ENCODE measurements at regions not wholly inside any gene's neighbourhood (a gene's known extent, or its start where the extent isn't known, plus 50 kb on each side); places are given as distances from the start of the nearest gene placed in this dataset.
"Not testable (repeated sequence)": the region's sequence is repeated elsewhere in the genome, so short reads cannot be mapped to it uniquely, and the experiment has no call there.

GRCh38 chr5:159593518-159594073, 263.3 kb upstream of the IL12B start:
- DNase-seq (ENCODE audit: low spot score): no peak

DNA sequence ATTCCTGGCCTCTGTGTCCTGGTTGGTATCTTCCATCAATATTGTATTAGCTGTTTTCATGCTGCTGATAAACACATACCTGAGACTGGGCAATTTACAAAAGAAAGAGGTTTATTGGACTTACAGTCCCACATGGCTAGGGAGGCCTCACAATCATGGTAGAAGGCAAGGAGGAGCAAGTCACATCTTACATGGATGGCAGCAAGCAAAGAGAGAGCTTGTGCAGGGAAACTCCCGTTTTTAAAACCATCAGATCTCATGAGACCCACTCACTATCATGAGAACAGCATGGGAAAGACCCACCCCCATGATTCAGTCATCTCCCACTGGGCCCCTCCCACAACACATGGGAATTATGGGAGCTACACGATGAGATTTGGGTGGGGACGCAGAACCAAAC, 265.3 kb upstream of the IL12B start:
- not testable (repeated sequence) for DNase-seq (ENCODE audit: low spot score)

DNA sequence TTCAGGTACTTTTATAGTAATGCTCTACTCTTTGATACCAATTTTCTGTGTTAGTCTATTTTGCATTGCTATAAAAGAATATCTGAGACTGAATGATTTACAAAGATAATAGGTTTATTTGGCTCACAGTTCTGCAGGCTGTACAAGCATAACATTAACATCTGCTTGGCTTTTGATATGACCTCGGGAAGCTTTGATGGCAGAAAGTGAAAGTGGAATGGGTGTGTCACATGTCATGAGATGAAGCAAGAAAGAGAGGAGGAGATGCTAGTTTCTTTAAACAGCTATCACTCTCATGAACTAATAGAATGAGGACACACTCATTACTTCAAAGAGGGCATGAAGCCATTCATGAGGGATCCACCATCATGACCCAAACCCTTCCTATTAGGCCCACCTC, 270.9 kb upstream of the IL12B start:
- DNase-seq (ENCODE audit: low spot score): peak; percentile 61

- DNase-seq (ENCODE audit: low spot score): no peak
Observed at GRCh38 chr5:159602434-159602833, 272.1 kb upstream of the IL12B start.

DNA sequence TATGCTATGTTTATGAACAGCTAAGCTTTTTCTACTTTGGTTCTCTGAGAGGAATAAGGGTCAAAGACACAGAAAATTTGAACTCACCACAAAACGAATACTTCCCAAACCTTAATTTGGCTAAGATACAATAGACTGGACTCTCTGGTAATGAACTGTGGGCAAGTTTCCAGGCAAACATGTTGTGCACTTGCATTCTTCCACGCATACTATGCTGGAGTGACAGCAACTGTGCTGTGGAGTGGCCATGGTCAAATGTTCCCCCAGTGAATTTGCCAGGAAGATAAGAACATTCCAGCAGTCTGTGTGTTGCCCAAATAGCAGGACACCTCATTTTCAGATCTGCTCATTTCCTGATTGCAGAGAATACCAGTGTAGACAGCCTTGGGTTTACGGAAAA, 275.3 kb upstream of the IL12B start:
- DNase-seq (ENCODE audit: low spot score): no peak

DNA sequence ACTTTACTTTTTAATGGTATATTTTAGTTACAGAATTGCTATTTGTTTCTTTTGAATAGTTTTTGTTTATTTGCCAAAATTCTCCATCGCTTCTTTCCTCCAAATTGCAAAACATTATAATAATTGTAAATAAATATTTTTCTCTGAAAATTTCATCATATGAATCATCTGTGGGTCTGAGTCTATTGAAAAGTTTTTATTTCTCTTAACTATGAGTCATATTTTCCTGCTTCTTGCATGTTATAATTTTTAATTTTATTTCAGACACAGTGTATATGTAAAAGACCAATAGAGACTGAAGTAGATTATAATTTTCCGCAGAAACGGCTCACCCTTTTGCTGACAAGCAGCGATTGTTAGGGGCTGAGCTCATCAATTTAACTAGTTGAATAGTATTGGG, 279.1 kb upstream of the IL12B start:
- no peak for DNase-seq (ENCODE audit: low spot score)

- DNase-seq (ENCODE audit: low spot score): no peak
Observed at GRCh38 chr5:159610966-159611579, 280.8 kb upstream of the IL12B start.

DNA sequence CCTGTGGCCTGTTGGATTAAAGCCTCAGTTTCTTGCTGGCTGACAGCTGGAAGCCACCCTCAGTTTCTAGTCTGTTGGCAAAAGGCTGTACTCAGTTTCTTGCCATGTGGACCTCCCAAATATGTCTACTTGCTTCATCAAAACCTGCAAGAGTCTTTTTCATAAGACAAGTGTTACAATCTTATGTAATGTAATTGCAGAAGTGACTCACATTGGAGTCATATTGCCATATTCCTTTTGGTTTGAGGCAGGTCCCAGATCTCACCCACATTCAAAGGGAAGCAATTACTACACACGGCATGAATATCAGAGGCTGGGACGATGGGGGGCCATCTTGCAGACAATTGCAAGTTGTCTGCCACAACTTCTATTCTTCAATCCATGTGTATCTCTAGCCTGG, 286.7 kb upstream of the IL12B start:
- no peak for DNase-seq (ENCODE audit: low spot score)

GRCh38 chr5:159619826-159620225, 289.5 kb upstream of the IL12B start:
- DNase-seq (ENCODE audit: low spot score): no peak

DNA sequence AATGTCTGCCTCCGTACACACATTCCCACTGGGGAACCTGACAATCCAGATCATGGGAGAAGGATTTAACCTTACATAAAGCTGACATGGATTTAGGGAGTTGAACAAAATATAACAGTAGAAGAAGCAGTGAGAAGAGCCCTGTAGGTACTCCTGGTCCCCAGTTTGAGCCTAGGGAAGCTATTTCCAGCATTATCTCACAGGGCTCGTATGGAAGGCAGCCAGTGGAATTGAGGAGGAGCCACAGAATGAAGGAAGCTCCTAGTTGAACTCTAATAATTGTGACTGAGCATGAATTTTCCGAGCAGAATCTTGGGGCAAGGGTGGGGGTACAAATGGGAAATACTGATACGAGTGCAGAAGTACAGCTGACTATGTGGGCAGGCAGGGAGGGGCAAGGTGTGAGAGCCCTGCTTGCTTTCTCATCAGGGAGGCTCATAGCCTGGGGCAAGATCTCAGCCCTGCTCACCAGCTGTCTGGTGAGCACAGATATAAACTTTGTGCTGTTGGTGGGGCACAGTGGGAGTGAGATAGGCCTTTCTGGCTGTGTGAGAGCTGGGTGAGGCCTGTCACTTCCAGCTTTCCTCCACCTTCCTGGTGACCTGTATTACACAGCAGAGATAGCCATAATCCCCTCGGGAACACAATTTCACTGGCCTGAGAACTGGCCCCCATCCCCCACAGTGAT, 290.7 kb upstream of the IL12B start:
- DNase-seq (ENCODE audit: low spot score): peak; percentile 77

DNA sequence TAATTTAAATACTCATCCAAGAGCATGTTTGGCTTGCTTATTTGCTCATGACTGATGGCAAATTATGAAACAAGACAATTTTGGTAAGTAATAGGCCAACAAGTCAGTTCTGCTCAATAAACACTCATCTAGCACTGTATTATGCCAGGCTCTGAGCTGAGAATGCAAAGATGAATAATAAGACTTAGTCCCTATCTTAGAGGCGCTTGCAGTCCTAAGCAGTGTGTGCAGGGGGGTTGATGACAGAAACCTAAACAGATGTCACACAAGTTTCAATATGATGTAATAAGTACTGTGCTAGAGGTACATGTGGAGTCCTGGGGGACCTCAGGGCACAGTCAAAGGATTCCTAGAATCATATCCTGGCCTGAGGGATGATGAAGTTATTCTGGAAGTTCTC, 287.6 kb upstream of the ADRA1B start:
- DNase-seq (ENCODE audit: low spot score): no peak

DNA sequence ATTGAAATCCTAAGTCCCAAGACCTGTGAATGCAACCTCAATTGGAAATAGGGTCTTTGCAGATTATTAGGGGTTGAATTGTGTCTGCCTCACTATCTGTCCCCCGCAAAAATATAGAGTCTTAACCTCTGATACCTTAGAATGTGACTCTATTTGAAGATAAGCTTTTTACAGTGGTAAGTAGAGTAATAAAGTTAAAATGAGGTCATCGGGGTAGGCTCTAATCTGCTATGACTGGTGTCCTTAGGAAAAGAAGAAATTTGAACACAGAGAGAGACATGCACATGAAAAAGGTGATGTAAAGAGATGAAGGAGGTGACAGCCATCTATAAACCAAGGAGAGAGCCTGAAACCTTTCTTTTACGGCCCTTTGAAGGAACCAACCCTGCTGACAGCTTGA, 287.1 kb upstream of the ADRA1B start:
- DNase-seq (ENCODE audit: low spot score): no peak

DNA sequence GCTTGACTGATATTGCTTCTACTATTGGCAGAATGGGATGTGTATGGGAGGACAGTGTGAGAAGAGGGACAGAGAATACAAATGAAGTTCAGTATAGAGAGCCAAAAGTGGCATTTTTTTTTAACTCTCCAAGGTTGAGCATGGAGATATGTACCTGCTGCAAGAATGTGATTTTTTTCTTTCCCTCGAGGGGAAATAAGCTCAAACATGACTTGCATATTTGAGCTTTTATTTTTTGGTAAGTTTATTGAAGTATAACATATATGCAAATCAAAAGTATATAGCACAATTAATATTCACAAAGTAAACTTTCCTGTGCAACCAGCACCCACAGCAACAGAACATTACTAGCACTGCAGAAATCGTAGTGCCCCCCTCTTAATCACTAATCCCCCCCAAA, 285.7 kb upstream of the ADRA1B start:
- no peak for DNase-seq (ENCODE audit: low spot score)

DNA sequence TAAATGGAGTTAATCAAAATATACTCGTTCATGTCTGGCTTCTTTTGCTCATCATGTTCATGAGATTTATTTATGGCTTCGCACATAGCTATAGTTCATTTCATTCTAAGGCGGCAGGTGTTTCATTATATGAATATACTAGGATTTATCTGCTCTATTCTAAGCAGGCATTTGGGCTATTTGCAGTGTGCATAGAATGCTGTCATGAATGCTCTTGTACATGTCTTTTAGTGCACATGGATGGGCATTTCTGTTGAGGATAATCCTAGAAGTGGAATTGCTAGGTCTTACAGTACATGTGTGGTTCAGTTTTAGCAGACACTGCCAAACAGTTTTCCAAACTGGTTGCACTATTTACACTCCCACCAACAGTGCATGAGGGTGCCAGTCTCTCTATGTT, 285.3 kb upstream of the ADRA1B start:
- no peak for DNase-seq (ENCODE audit: low spot score)

DNA sequence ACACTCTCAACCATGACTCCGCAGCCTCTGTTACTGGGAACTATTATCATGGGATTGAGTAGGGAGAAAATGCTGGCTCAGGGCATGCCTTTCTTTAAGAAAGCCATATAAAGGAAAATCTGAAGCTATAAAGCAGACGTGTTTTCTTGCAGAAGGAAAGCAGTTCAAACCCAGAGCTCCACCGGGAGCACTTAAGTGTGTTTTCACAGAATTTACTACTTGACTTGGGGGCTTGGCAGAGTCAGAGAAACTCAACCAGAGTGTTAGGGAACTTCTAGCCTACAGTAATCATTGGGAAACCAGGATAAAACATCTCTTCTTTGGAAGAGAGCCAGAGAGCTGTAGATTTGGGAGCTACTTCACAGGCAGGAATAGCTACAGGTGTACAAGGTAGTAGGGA, 283.4 kb upstream of the ADRA1B start:
- no peak for DNase-seq (ENCODE audit: low spot score)

- DNase-seq (ENCODE audit: low spot score): no peak
Observed at GRCh38 chr5:159638481-159638880, 277.8 kb upstream of the ADRA1B start.

GRCh38 chr5:159638954-159639559, 277.2 kb upstream of the ADRA1B start:
- no peak for DNase-seq (ENCODE audit: low spot score)

DNA sequence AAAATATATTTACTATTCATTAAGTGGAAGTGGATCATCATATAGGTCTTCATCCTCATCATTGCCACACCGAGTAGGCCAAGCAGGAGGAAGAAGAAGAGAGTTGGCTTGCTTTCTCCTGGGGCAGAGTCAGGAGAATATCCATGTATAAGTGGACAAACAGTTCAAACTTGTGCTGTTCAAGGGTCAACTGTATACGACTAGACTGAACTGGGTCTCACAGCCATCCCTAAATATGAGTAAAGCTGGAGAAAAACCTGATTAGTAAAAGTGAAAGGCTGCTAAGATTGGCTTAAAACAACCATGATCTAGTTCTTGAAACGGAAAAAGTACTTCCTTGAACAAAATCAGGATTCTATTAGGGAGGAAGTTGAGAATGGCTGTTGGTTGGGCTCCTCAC, 276.7 kb upstream of the ADRA1B start:
- DNase-seq (ENCODE audit: low spot score): no peak

GRCh38 chr5:159640446-159640845, 275.8 kb upstream of the ADRA1B start:
- DNase-seq (ENCODE audit: low spot score): no peak

DNA sequence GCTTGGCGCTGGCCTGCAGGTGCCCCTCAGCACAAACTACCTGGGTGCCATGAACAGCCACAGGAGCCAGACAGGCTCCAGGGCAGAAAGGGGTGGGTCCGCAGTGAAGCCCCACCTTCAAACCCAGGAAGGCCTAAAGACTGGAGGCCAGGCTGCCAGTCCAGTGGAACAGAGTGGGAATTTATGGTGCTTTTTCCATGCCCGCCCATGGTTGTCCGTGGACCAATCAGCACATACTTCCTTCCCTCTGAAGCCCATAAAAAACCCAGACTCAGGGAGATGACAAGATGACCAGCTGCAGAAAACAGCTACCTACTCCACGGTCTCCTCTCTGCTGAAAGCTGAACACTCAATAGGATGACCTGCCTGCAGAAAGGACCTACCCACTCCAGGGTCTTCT, 275.4 kb upstream of the ADRA1B start:
- no peak for DNase-seq (ENCODE audit: low spot score)

DNA sequence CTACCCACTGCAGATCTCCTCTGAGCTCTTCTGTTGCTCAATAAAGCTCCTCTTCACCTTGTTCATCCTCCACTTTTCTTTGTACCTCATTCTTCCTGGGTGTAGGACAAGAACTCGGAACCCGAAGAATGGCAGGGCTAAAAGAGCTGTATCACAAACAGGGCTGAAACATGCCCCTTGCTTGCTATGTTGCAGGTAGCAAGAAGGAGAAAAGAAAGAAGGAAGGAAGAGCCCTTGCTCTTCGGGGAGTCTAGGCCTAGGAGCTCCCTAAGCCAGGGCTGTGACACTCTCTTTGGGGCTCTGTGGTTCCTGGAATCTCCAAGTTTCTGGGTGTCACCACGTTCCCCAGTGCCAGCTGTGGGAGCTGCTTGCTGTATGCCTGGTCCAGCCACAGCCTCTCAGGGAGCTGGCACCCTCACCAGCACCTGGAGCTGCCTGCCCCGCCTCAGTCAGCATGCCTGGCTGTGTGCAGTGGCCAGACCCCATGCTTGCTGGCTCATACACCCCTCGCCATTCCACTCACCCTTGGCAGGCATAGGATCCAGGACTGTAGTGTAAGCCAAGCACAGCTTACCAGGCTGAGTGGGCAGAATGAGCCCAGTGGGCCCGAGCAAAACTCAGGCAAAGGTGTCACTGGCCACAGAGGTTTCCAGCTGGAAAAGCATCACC, 274.8 kb upstream of the ADRA1B start:
- no peak for DNase-seq (ENCODE audit: low spot score)

DNA sequence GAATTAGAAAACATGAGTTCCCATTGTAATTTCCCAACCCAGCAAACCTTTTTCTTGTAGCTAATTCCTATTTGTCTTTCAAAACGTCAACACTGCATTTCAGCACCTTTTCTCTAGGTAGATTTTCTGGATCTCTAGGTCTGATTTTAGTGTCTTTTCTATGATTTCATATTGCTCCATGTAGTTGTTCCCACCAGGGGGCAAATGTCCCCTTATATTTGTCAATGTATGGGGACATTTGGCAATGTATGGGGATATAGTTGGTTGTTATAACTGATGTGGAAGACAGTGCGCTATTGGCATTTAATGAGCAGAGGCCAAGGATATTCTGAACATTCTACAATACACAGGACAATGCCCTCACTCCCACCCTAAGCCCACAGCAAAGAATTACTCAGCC, 273.9 kb upstream of the ADRA1B start:
- DNase-seq (ENCODE audit: low spot score): no peak

- no peak for DNase-seq (ENCODE audit: low spot score)
Observed at GRCh38 chr5:159644053-159644452, 272.2 kb upstream of the ADRA1B start.
